Loucy (cell line): ENCODE measurements at regions not wholly inside any gene's neighbourhood (a gene's known extent, or its start where the extent isn't known, plus 50 kb on each side); places are given as distances from the start of the nearest gene placed in this dataset.

Experiments used
- EZH2phosphoT487 ChIP-seq: fragments of 200-600 bp; IDR thresholded peaks from 2 replicates; pipeline ENCODE4 v1.6.1; 2018; ENCODE audit warnings: antibody characterized with exemption, mild to moderate bottlenecking, moderate library complexity, borderline replicate concordance
- TF ChIP-seq, protein P1 (sequence below): fragments of 200-600 bp; sonication (generic); conservative IDR thresholded peaks from 2 replicates; pipeline ENCODE4 v1.5.1; 2014; ENCODE audit warnings: mild to moderate bottlenecking, antibody characterized with exemption, low read length

DNA sequence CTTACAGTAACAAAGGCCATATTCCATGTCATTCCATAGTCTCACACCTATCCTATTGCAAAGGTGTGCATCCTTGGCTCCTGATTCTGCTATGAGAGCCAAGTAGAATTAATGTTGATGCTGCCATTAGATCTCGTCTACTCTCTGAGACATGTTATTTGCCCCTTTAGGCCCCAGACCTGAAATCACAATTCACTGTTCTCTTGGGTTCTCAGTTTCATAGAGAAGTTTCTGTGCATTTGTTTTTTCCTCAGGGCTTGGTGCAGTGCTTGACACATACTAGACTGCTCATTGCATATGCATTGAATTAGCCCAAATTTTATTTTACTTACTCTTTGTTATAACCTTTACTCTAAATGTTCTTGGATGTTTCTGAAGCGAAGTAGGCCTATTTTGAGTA lies 265.7 kb downstream of the JRKL start:
- TF ChIP-seq, protein P1, sequence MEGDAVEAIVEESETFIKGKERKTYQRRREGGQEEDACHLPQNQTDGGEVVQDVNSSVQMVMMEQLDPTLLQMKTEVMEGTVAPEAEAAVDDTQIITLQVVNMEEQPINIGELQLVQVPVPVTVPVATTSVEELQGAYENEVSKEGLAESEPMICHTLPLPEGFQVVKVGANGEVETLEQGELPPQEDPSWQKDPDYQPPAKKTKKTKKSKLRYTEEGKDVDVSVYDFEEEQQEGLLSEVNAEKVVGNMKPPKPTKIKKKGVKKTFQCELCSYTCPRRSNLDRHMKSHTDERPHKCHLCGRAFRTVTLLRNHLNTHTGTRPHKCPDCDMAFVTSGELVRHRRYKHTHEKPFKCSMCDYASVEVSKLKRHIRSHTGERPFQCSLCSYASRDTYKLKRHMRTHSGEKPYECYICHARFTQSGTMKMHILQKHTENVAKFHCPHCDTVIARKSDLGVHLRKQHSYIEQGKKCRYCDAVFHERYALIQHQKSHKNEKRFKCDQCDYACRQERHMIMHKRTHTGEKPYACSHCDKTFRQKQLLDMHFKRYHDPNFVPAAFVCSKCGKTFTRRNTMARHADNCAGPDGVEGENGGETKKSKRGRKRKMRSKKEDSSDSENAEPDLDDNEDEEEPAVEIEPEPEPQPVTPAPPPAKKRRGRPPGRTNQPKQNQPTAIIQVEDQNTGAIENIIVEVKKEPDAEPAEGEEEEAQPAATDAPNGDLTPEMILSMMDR = no peak
- no peak for TF ChIP-seq EZH2phosphoT487
